GM12873 (cell line): ENCODE measurements at regions not wholly inside any gene's neighbourhood (a gene's known extent, or its start where the extent isn't known, plus 50 kb on each side); places are given as distances from the start of the nearest gene placed in this dataset.

Experiments
- TF ChIP-seq, protein P1 (sequence below): IDR thresholded peaks from 2 replicates; pipeline ENCODE4 v1.5.1; 2012; ENCODE audit warnings: low read depth, mild to moderate bottlenecking, moderate library complexity, low read length, control low read depth; ENCODE audit not compliant: insufficient read depth; ENCODE audit errors: missing control alignments

- TF ChIP-seq, protein P1, sequence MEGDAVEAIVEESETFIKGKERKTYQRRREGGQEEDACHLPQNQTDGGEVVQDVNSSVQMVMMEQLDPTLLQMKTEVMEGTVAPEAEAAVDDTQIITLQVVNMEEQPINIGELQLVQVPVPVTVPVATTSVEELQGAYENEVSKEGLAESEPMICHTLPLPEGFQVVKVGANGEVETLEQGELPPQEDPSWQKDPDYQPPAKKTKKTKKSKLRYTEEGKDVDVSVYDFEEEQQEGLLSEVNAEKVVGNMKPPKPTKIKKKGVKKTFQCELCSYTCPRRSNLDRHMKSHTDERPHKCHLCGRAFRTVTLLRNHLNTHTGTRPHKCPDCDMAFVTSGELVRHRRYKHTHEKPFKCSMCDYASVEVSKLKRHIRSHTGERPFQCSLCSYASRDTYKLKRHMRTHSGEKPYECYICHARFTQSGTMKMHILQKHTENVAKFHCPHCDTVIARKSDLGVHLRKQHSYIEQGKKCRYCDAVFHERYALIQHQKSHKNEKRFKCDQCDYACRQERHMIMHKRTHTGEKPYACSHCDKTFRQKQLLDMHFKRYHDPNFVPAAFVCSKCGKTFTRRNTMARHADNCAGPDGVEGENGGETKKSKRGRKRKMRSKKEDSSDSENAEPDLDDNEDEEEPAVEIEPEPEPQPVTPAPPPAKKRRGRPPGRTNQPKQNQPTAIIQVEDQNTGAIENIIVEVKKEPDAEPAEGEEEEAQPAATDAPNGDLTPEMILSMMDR: no peak
These were observed 102.4 kb downstream of the VAPA start for GRCh38 chr18:10015941-10016819.

GRCh38 chr18:10017043-10017442 lies 103.2 kb downstream of the VAPA start:
- TF ChIP-seq, protein P1: no peak

DNA sequence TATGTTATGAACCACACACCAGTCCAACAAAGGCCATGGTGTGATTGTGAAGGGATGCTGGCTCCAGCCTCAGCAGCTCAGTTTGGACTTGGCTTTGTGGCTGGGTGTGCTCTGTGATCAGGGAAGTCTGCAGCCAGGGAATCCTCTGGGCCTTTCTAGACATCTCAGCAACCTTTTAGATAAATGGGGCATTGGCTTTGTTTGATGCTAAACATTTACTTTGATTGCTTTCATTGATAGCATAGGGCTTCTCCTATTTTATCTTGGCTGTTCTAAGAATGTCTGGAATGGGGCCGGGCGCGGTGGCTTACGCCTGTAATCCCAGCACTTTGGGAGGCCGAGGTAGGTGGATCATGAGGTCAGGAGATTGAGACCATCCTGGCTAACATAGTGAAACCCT lies 104.5 kb downstream of the VAPA start:
- TF ChIP-seq, protein P1: no peak

DNA sequence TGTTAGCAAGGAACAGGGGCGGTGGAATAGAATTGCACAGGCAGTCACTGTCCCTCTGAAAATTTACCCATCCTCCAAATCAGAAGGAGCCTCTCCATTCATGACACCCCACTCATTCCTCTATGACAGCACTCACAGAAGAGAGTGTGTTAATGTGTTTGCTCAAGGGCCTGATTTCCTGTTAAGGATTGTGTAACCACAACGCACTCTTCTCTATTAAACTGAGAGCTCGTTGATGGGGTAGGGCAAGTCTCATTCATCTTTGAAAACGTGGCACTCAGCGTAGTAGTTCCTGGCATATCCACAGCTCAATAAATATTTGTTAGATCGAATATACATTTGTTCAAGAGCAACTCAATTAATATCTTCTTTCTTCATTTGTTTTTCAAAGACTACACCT lies 106.4 kb downstream of the VAPA start:
- TF ChIP-seq, protein P1: no peak

DNA sequence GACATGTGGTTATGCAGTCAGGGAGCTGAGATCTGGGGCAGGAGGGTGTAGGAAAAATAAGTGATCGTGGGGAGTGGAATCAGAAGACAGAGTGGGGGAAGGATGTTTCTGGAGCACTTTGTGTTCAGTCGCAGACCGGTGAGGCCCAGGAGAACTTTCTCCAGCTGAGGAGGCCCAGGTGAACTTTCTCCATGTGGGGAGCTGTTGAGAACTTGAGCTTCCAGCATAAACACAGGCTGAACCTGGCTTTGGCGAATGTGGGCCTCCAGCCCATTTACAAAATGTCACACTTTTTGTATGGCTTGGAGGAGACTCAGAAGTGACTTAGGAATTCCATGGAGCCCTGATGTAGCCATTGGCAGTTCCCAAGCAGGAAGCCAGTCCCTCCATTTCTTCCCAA lies 108.5 kb downstream of the VAPA start:
- TF ChIP-seq, protein P1: no peak

- TF ChIP-seq, protein P1: no peak
These were observed 110.2 kb downstream of the VAPA start for GRCh38 chr18:10023853-10024570.
